A673 (cell line): ENCODE measurements at regions not wholly inside any gene's neighbourhood (a gene's known extent, or its start where the extent isn't known, plus 50 kb on each side); places are given as distances from the start of the nearest gene placed in this dataset.

Source experiments
- CTCF ChIP-seq: fragments of 300-800, 200-600 bp; sonication (generic); conservative IDR thresholded peaks from 2 replicates; pipeline ENCODE4 v1.5.1; 2017; ENCODE audit warnings: low read depth, mild to moderate bottlenecking, antibody characterized with exemption, low read length, moderate library complexity, mixed read lengths
- EZH2 ChIP-seq: fragments of 200-600 bp; sonication (generic); IDR thresholded peaks from 2 replicates; pipeline ENCODE4 v1.6.1; 2017; ENCODE audit warnings: borderline replicate concordance, low read depth, mild to moderate bottlenecking, mixed read lengths, antibody characterized with exemption, low read length; ENCODE audit not compliant: poor library complexity, severe bottlenecking

GRCh38 chr1:56073614-56074006 lies 505.8 kb downstream of the PLPP3 start:
- TF ChIP-seq CTCF (no peak), EZH2 (no peak)
